Erythroblast (primary cell): ENCODE measurements at regions not wholly inside any gene's neighbourhood (a gene's known extent, or its start where the extent isn't known, plus 50 kb on each side); places are given as distances from the start of the nearest gene placed in this dataset.

Experiments
- GATA1 ChIP-seq: IDR thresholded peaks from 2 replicates; pipeline ENCODE4 v1.6.1; 2011; ENCODE audit warnings: low read depth, mild to moderate bottlenecking, control low read depth, low read length, moderate library complexity
- POLR2A ChIP-seq: IDR thresholded peaks from 2 replicates; pipeline ENCODE4 v1.6.1; 2011; ENCODE audit warnings: mild to moderate bottlenecking, low read length

GRCh38 chr15:98408231-98408630, 240.1 kb upstream of the IGF1R start:
- TF ChIP-seq POLR2A (no peak), GATA1 (no peak)
